HL-60 (cell line): ENCODE measurements at regions not wholly inside any gene's neighbourhood (a gene's known extent, or its start where the extent isn't known, plus 50 kb on each side); places are given as distances from the start of the nearest gene placed in this dataset.

Source experiments
- DNase-seq, 2 experiments: peaks; one replicate each; pipeline ENCODE4 v3.0.0-alpha.2; 2010 to 2020; ENCODE audit warnings: low read depth in 1 of 2, low spot score in 1 of 2
- H3K27ac ChIP-seq: fragments of 250-450 bp; sonication (Bioruptor Pico); replicated peaks from 2 replicates; pipeline ENCODE4 v1.5.1; 2020; ENCODE audit warnings: mild to moderate bottlenecking, moderate library complexity
- H3K27me3 ChIP-seq: fragments of 250-450 bp; sonication (Bioruptor Pico); 2 replicates; pipeline ENCODE4 v1.5.1; 2021; ENCODE audit warnings: mild to moderate bottlenecking, moderate library complexity; ENCODE audit not compliant: insufficient read depth, poor library complexity, severe bottlenecking
- H3K4me3 ChIP-seq: replicated peaks from 2 replicates; pipeline ENCODE4 v1.5.1; 2011; ENCODE audit warnings: mild to moderate bottlenecking, control low read depth, low read length; ENCODE audit not compliant: insufficient read depth
- GABPA ChIP-seq: IDR thresholded peaks from 2 replicates; pipeline ENCODE4 v1.6.1; 2012; ENCODE audit warnings: low read depth
- POLR2AphosphoS5 ChIP-seq: IDR thresholded peaks from 2 replicates; pipeline ENCODE4 v1.6.1; 2012; ENCODE audit warnings: low read depth
- SPI1 ChIP-seq: IDR thresholded peaks from 2 replicates; pipeline ENCODE4 v1.6.1; 2012; ENCODE audit warnings: low read depth, mild to moderate bottlenecking, borderline replicate concordance
- TF ChIP-seq, protein P1 (sequence below): IDR thresholded peaks from 2 replicates; pipeline ENCODE4 v1.6.1; 2012; ENCODE audit warnings: low read depth; ENCODE audit not compliant: insufficient replicate concordance
- TF ChIP-seq, protein P2 (sequence below): IDR thresholded peaks from one replicate; pipeline ENCODE4 v1.5.1; 2011; ENCODE audit warnings: low read length, control low read depth, inconsistent platforms; ENCODE audit not compliant: insufficient read depth

DNA sequence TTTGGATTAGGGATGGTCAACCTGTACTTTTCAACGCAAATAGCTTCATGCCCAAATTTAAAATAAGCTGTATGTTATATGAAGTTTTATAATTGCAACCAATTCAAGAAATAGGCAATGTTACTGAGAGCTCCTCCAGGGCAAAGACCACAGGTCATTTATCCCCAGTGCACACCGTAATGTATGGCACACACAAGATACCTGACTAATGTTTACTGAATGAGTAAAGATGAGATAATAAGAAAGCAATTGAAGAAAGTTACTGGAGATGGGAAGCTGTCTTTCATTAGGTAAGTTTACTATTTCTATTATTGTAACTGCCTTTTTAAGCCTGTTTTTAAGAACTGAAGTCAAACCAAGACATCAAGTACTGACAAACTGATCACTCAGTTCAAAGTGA lies 184.5 kb upstream of the VRK2 start:
- DNase-seq: no peak
- Histone ChIP-seq H3K27me3 (no peaks in the 10 kb centered on the region), H3K4me3 (no peak overlapping the region), H3K27ac (no peak overlapping the region)
- TF ChIP-seq POLR2AphosphoS5: no peak
- TF ChIP-seq, protein P1, sequence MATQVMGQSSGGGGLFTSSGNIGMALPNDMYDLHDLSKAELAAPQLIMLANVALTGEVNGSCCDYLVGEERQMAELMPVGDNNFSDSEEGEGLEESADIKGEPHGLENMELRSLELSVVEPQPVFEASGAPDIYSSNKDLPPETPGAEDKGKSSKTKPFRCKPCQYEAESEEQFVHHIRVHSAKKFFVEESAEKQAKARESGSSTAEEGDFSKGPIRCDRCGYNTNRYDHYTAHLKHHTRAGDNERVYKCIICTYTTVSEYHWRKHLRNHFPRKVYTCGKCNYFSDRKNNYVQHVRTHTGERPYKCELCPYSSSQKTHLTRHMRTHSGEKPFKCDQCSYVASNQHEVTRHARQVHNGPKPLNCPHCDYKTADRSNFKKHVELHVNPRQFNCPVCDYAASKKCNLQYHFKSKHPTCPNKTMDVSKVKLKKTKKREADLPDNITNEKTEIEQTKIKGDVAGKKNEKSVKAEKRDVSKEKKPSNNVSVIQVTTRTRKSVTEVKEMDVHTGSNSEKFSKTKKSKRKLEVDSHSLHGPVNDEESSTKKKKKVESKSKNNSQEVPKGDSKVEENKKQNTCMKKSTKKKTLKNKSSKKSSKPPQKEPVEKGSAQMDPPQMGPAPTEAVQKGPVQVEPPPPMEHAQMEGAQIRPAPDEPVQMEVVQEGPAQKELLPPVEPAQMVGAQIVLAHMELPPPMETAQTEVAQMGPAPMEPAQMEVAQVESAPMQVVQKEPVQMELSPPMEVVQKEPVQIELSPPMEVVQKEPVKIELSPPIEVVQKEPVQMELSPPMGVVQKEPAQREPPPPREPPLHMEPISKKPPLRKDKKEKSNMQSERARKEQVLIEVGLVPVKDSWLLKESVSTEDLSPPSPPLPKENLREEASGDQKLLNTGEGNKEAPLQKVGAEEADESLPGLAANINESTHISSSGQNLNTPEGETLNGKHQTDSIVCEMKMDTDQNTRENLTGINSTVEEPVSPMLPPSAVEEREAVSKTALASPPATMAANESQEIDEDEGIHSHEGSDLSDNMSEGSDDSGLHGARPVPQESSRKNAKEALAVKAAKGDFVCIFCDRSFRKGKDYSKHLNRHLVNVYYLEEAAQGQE: no peak
- TF ChIP-seq, protein P2, sequence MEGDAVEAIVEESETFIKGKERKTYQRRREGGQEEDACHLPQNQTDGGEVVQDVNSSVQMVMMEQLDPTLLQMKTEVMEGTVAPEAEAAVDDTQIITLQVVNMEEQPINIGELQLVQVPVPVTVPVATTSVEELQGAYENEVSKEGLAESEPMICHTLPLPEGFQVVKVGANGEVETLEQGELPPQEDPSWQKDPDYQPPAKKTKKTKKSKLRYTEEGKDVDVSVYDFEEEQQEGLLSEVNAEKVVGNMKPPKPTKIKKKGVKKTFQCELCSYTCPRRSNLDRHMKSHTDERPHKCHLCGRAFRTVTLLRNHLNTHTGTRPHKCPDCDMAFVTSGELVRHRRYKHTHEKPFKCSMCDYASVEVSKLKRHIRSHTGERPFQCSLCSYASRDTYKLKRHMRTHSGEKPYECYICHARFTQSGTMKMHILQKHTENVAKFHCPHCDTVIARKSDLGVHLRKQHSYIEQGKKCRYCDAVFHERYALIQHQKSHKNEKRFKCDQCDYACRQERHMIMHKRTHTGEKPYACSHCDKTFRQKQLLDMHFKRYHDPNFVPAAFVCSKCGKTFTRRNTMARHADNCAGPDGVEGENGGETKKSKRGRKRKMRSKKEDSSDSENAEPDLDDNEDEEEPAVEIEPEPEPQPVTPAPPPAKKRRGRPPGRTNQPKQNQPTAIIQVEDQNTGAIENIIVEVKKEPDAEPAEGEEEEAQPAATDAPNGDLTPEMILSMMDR: no peak
- TF ChIP-seq GABPA: no peak
- no peak for TF ChIP-seq SPI1

DNA sequence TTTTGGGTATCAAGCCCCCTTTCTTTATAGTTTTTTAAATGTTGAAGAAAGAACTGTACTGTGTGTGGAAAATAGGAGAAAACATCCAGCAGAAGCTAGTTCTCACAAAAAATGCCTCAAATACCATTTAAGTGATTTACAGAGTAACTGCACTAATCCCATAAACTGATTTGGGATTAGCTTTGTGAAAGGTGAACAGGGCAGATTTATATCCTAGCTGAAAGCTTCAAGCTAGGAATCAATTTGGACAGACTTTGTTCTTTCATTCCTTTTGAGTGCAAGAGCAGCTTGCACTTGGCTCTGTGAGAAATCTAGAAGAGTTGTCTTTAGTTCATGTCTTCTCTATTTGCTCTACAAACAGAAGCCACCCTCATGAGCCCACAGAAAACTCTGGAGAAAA lies 183.9 kb upstream of the VRK2 start:
- TF ChIP-seq, protein P1: no peak
- TF ChIP-seq POLR2AphosphoS5: no peak
- no peak for TF ChIP-seq GABPA
- TF ChIP-seq, protein P2: no peak
- no peak for TF ChIP-seq SPI1
- Histone ChIP-seq H3K4me3 (no peak overlapping the region), H3K27me3 (no peaks in the 10 kb centered on the region), H3K27ac (no peak overlapping the region)
- DNase-seq: no peak

DNA sequence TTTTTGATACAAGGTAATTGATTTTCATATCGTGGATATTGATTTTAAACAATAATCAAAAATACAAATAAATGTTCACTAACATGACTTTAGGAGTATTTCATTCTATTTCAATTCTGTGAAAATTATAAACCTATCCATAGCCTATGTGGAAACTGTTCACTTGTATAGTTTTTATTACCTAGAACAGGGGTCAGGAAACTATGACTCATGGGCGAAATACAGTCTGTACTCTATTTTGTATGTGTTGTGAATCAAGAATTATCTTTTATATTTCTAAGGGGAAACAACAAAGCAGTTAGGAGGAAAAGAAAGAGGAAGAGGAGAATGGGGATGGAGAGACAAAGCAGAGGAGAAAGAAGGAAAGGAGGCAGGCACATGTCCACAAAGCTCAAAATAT lies 181.7 kb upstream of the VRK2 start:
- Histone ChIP-seq H3K4me3 (no peak overlapping the region), H3K27ac (no peak overlapping the region), H3K27me3 (no peaks in the 10 kb centered on the region)
- no peak for DNase-seq
- TF ChIP-seq SPI1 (no peak), GABPA (no peak), POLR2AphosphoS5 (no peak)
- TF ChIP-seq, protein P1: no peak
- TF ChIP-seq, protein P2: no peak
